OCI-LY7 (cell line): ENCODE measurements at regions not wholly inside any gene's neighbourhood (a gene's known extent, or its start where the extent isn't known, plus 50 kb on each side); places are given as distances from the start of the nearest gene placed in this dataset.

Experiments used
- BruUV-seq: library from RNA; stranded (reverse); fragments of 400-500 nt; replicated peaks from 2 replicates; lab custom pipeline; 2021; lab: Mats Ljungman, UMichigan
- CTCF ChIA-PET: fragments of 300-600 bp; sonication (Branson Sonifier 250); formaldehyde crosslinking; loops from one replicate; lab custom pipeline; 2022; ENCODE audit warnings: antibody characterized with exemption; ENCODE audit not compliant: unreplicated experiment; lab: Charles Lee
- POLR2A ChIA-PET: fragments of 300-600 bp; sonication (Branson Sonifier 250); formaldehyde crosslinking; loops from one replicate; lab custom pipeline; 2022; ENCODE audit warnings: antibody characterized with exemption; lab: Charles Lee
- DNase-seq: peaks from one replicate; pipeline ENCODE4 v3.0.0-alpha.2; 2015; ENCODE audit warnings: low spot score
- H2AFZ ChIP-seq: fragments of 200-600 bp; sonication (generic), shearing (Covaris generic); 2 replicates; pipeline ENCODE4 v1.6.1; 2014; ENCODE audit warnings: mild to moderate bottlenecking, antibody characterized with exemption, low read length, moderate library complexity
- H3K27ac ChIP-seq: fragments of 200-600 bp; sonication (generic); 2 replicates; pipeline ENCODE4 v1.5.1; 2014; ENCODE audit warnings: mixed run types, low read depth, mild to moderate bottlenecking, moderate library complexity, low read length, inconsistent platforms; ENCODE audit not compliant: poor library complexity, severe bottlenecking
- H3K36me3 ChIP-seq: fragments of 200-600 bp; sonication (generic); 2 replicates; pipeline ENCODE4 v1.6.1; 2014; ENCODE audit warnings: mild to moderate bottlenecking, antibody characterized with exemption, low read length, moderate library complexity, mixed read lengths; ENCODE audit not compliant: insufficient read depth
- H3K4me1 ChIP-seq: fragments of 200-600 bp; sonication (generic); 2 replicates; pipeline ENCODE4 v1.5.1; 2014; ENCODE audit warnings: mild to moderate bottlenecking, low read length; ENCODE audit not compliant: insufficient read depth, poor library complexity, severe bottlenecking
- H3K4me2 ChIP-seq: fragments of 200-600 bp; sonication (generic); 2 replicates; pipeline ENCODE4 v1.6.1; 2014; ENCODE audit warnings: mild to moderate bottlenecking, low read length
- H3K4me3 ChIP-seq: fragments of 200-600 bp; sonication (generic); 2 replicates; pipeline ENCODE4 v1.5.1; 2014; ENCODE audit warnings: mild to moderate bottlenecking, low read depth, low read length; ENCODE audit not compliant: poor library complexity, severe bottlenecking
- H3K79me2 ChIP-seq: fragments of 200-600 bp; sonication (generic); 2 replicates; pipeline ENCODE4 v1.6.1; 2016; ENCODE audit warnings: low read depth, mild to moderate bottlenecking, low read length, moderate library complexity, mixed read lengths; ENCODE audit not compliant: insufficient read depth
- H3K9me2 ChIP-seq: fragments of 200-600 bp; sonication (generic); 2 replicates; pipeline ENCODE4 v1.6.1; 2016; ENCODE audit warnings: mild to moderate bottlenecking, low read length, mixed read lengths; ENCODE audit not compliant: insufficient read depth
- H3K9me3 ChIP-seq: fragments of 200-600 bp; sonication (generic); 2 replicates; pipeline ENCODE4 v1.6.1; 2014; ENCODE audit warnings: mild to moderate bottlenecking, mixed run types, low read length, mixed read lengths
- H4K20me1 ChIP-seq: fragments of 200-600 bp; sonication (generic); 2 replicates; pipeline ENCODE4 v1.6.1; 2014; ENCODE audit warnings: mild to moderate bottlenecking, antibody characterized with exemption, low read length, moderate library complexity, mixed read lengths; ENCODE audit not compliant: insufficient read depth
- CTCF ChIP-seq: fragments of 200-600 bp; sonication (generic); conservative IDR thresholded peaks from 2 replicates; pipeline ENCODE4 v1.5.1; 2014; ENCODE audit warnings: mild to moderate bottlenecking, antibody characterized with exemption, low read length, moderate library complexity, mixed read lengths
- EZH2phosphoT487 ChIP-seq: fragments of 200-600 bp; sonication (generic); IDR thresholded peaks from 2 replicates; pipeline ENCODE4 v1.6.1; 2018; ENCODE audit warnings: low read depth, borderline replicate concordance, mild to moderate bottlenecking, mixed run types, antibody characterized with exemption, low read length, moderate library complexity, mixed read lengths
- intact Hi-C: fragments of 100-400 bp; cut with micrococcal nuclease; formaldehyde crosslinking; loops from one replicate; pipeline ENCODE4 v1.10.0; 2022; ENCODE audit not compliant: unreplicated experiment

GRCh38 chr3:22620498-22620897 lies 582.6 kb upstream of the UBE2E2 start:
- Histone ChIP-seq H3K79me2 (no peaks in the 10 kb centered on the region), H3K9me2 (no peaks in the 10 kb centered on the region), H2AFZ (no peak overlapping the region), H3K9me3 (no peaks in the 10 kb centered on the region), H3K36me3 (no peaks in the 10 kb centered on the region), H4K20me1 (no peaks in the 10 kb centered on the region), H3K27ac (no peak overlapping the region), H3K4me1 (no peaks in the 10 kb centered on the region), H3K4me2 (no peak overlapping the region), H3K4me3 (no peak overlapping the region)
- POLR2A ChIA-PET = no interaction called here
- TF ChIP-seq CTCF (no peak), EZH2phosphoT487 (no peak)
- BruUV-seq = no TSS peak
- intact Hi-C loops = no loop called here
- DNase-seq = no peak
- CTCF ChIA-PET = no interaction called here

- no peaks in the 10 kb centered on the region for H4K20me1 ChIP-seq
- intact Hi-C loops = no loop called here
- no peaks in the 10 kb centered on the region for H3K79me2 ChIP-seq
- no peaks in the 10 kb centered on the region for H3K36me3 ChIP-seq
- H2AFZ ChIP-seq = no peak overlapping the region
- BruUV-seq = no TSS peak
- no peak for TF ChIP-seq EZH2phosphoT487
- TF ChIP-seq CTCF = no peak
- no peaks in the 10 kb centered on the region for H3K9me2 ChIP-seq
- DNase-seq = no peak
- ChIA-PET POLR2A (no interaction called here), CTCF (no interaction called here)
- H3K4me1 ChIP-seq = no peaks in the 10 kb centered on the region
- H3K4me2 ChIP-seq = no peak overlapping the region
- no peak overlapping the region for H3K27ac ChIP-seq
- H3K9me3 ChIP-seq = no peaks in the 10 kb centered on the region
- no peak overlapping the region for H3K4me3 ChIP-seq
Measured at GRCh38 chr3:22621205-22621809, 581.8 kb upstream of the UBE2E2 start.

- ChIA-PET CTCF (no interaction called here), POLR2A (interaction anchor here (0.5 to 0.6 kb wide), 2 partner anchors 9 to 31 kb away, joined by 3 to 4 read pairs; no protein-coding TSS in a partner anchor)
- H3K36me3 ChIP-seq = no peaks in the 10 kb centered on the region
- H3K9me2 ChIP-seq = no peaks in the 10 kb centered on the region
- no peaks in the 10 kb centered on the region for H3K79me2 ChIP-seq
- no TSS peak for BruUV-seq
- no peak overlapping the region for H2AFZ ChIP-seq
- H3K9me3 ChIP-seq = no peaks in the 10 kb centered on the region
- no peak overlapping the region for H3K4me2 ChIP-seq
- TF ChIP-seq EZH2phosphoT487 (no peak), CTCF (no peak)
- DNase-seq = no peak
- no peak overlapping the region for H3K4me3 ChIP-seq
- H3K4me1 ChIP-seq = no peaks in the 10 kb centered on the region
- no peak overlapping the region for H3K27ac ChIP-seq
- intact Hi-C loops = no loop called here
- H4K20me1 ChIP-seq = no peaks in the 10 kb centered on the region
Measured at GRCh38 chr3:22627993-22628499, 575.1 kb upstream of the UBE2E2 start.
